OCI-LY3 (cell line): ENCODE measurements at regions not wholly inside any gene's neighbourhood (a gene's known extent, or its start where the extent isn't known, plus 50 kb on each side); places are given as distances from the start of the nearest gene placed in this dataset.
"Not testable (repeated sequence)": the region's sequence is repeated elsewhere in the genome, so short reads cannot be mapped to it uniquely, and the experiment has no call there.

Experiments
- H2AFZ ChIP-seq: fragments of 200-600, 300-600 bp; shearing (Covaris generic); 2 replicates; pipeline ENCODE4 v1.6.0; 2014; ENCODE audit warnings: antibody characterized with exemption, low read depth, low read length
- H3K27ac ChIP-seq: fragments of 200-600, 300-600 bp; sonication (generic); 2 replicates; pipeline ENCODE4 v1.5.1; 2014; ENCODE audit warnings: mild to moderate bottlenecking, low read length, moderate library complexity, mixed read lengths
- H3K27me3 ChIP-seq: fragments of 200-600, 300-600 bp; sonication (generic); 2 replicates; pipeline ENCODE4 v1.6.1; 2014; ENCODE audit warnings: low read depth, low read length, mixed read lengths
- H3K36me3 ChIP-seq: fragments of 200-600, 300-600 bp; sonication (generic); replicated peaks from 2 replicates; pipeline ENCODE3; 2014; ENCODE audit warnings: low read depth, low read length, mixed read lengths
- H3K4me1 ChIP-seq: fragments of 300-600, 200-600 bp; sonication (generic); 2 replicates; pipeline ENCODE4 v1.6.1; 2014; ENCODE audit warnings: low read length, mixed read lengths
- H3K4me2 ChIP-seq: fragments of 200-600, 300-600 bp; sonication (generic); 2 replicates; pipeline ENCODE4 v1.6.1; 2014; ENCODE audit warnings: low read length, mixed read lengths
- H3K4me3 ChIP-seq: fragments of 300-600, 200-600 bp; sonication (generic); 2 replicates; pipeline ENCODE4 v1.5.1; 2014; ENCODE audit warnings: antibody characterized with exemption, mild to moderate bottlenecking, low read length, moderate library complexity
- H3K79me2 ChIP-seq: fragments of 300-600, 200-600 bp; shearing (Covaris generic); 2 replicates; pipeline ENCODE4 v1.6.1; 2014; ENCODE audit warnings: mild to moderate bottlenecking, low read length, mixed read lengths
- H3K9ac ChIP-seq: fragments of 300-600, 200-600 bp; shearing (Covaris generic); 2 replicates; pipeline ENCODE4 v1.6.0; 2014; ENCODE audit warnings: mild to moderate bottlenecking, low read length, moderate library complexity
- H3K9me3 ChIP-seq: fragments of 200-600, 300-600 bp; shearing (Covaris generic); 2 replicates; pipeline ENCODE4 v1.6.1; 2014; ENCODE audit warnings: low read length, mixed read lengths; ENCODE audit not compliant: insufficient read depth
- H4K20me1 ChIP-seq: fragments of 200-600, 300-600 bp; sonication (generic); 2 replicates; pipeline ENCODE4 v1.6.1; 2016; ENCODE audit warnings: low read length, mixed read lengths; ENCODE audit not compliant: insufficient read depth
- EZH2phosphoT487 ChIP-seq: fragments of 200-600 bp; shearing (Covaris generic); IDR thresholded peaks from 2 replicates; pipeline ENCODE4 v1.6.1; 2018; ENCODE audit warnings: antibody characterized with exemption, mixed run types, low read depth
- TF ChIP-seq, protein P1 (sequence below): fragments of 200-600, 300-600 bp; sonication (generic); IDR thresholded peaks from 2 replicates; pipeline ENCODE4 v1.5.1; 2014; ENCODE audit warnings: antibody characterized with exemption, low read length, low read depth

- Histone ChIP-seq H3K4me2 (no peak overlapping the region), H3K9ac (no peak overlapping the region), H3K79me2 (no peaks in the 10 kb centered on the region), H3K4me3 (no peak overlapping the region), H3K27ac (no peak overlapping the region), H4K20me1 (no peaks in the 10 kb centered on the region), H2AFZ (no peak overlapping the region), H3K36me3 (no peaks in the 10 kb centered on the region), H3K27me3 (peaks cover 11% of the 10 kb centered on the region; the same call in 1 of the 2 replicates), H3K4me1 (no peaks in the 10 kb centered on the region), H3K9me3 (no peaks in the 10 kb centered on the region)
- TF ChIP-seq, protein P1, sequence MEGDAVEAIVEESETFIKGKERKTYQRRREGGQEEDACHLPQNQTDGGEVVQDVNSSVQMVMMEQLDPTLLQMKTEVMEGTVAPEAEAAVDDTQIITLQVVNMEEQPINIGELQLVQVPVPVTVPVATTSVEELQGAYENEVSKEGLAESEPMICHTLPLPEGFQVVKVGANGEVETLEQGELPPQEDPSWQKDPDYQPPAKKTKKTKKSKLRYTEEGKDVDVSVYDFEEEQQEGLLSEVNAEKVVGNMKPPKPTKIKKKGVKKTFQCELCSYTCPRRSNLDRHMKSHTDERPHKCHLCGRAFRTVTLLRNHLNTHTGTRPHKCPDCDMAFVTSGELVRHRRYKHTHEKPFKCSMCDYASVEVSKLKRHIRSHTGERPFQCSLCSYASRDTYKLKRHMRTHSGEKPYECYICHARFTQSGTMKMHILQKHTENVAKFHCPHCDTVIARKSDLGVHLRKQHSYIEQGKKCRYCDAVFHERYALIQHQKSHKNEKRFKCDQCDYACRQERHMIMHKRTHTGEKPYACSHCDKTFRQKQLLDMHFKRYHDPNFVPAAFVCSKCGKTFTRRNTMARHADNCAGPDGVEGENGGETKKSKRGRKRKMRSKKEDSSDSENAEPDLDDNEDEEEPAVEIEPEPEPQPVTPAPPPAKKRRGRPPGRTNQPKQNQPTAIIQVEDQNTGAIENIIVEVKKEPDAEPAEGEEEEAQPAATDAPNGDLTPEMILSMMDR = no peak
- TF ChIP-seq EZH2phosphoT487 = no peak
Measured at GRCh38 chr22:33124471-33124870, 66.3 kb upstream of the SYN3 start.

DNA sequence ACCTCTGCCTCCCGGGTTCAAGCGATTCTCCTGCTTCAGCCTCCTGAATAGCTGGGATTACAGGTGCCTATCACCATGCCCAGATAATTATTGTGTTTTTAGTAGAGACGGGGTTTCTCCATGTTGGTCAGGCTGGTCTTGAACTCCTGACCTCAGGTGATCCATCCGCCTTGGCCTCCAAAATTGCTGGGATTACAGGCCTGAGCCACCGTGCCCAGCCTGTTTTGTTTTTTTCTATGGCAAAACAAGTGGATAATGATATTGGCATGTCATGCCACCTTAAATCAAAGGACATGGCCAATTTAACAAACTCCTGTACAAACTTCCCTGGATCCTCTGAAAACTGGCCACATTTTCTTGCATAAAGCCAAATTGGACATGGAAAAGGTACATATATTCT is 64.3 kb upstream of the SYN3 start:
- H3K9ac ChIP-seq, H3K4me2 ChIP-seq, H4K20me1 ChIP-seq, H3K36me3 ChIP-seq, H3K4me3 ChIP-seq, H3K4me1 ChIP-seq, H3K9me3 ChIP-seq, H2AFZ ChIP-seq, H3K79me2 ChIP-seq, H3K27ac ChIP-seq: not testable (repeated sequence)
- peaks cover 11% of the 10 kb centered on the region; the same call in 1 of the 2 replicates for H3K27me3 ChIP-seq

DNA sequence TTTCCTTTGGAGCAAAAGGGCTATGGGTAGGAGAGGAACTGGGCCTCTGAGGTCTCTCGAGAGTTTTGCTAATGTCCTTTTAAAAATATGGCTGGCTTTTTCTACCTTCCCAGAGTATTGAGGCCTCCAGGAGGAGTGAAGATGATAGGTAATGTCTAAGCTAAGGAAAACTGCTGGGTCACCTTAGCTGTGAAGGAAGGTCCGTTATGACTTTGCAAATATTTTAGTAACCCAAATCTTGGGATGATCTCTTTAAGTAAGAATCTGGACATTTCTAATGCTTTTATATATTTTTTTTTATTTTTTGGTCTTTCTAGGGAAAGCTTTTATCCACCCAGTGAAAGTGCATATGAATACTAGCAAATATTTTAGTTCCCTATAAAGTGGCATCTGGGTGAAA is 60.9 kb upstream of the SYN3 start:
- no peaks in the 10 kb centered on the region for H3K36me3 ChIP-seq
- no peaks in the 10 kb centered on the region for H3K9me3 ChIP-seq
- H2AFZ ChIP-seq = no peak overlapping the region
- no peak overlapping the region for H3K27ac ChIP-seq
- H3K4me1 ChIP-seq = no peaks in the 10 kb centered on the region
- no peak overlapping the region for H3K9ac ChIP-seq
- H3K4me2 ChIP-seq = no peak overlapping the region
- no peak for TF ChIP-seq EZH2phosphoT487
- TF ChIP-seq, protein P1 = no peak
- H3K27me3 ChIP-seq = no peaks in the 10 kb centered on the region
- no peaks in the 10 kb centered on the region for H4K20me1 ChIP-seq
- H3K79me2 ChIP-seq = no peaks in the 10 kb centered on the region
- no peak overlapping the region for H3K4me3 ChIP-seq

- no peak overlapping the region for H2AFZ ChIP-seq
- no peaks in the 10 kb centered on the region for H3K36me3 ChIP-seq
- no peaks in the 10 kb centered on the region for H3K79me2 ChIP-seq
- H3K4me1 ChIP-seq = no peaks in the 10 kb centered on the region
- H3K9ac ChIP-seq = no peak overlapping the region
- no peaks in the 10 kb centered on the region for H3K9me3 ChIP-seq
- H3K4me2 ChIP-seq = no peak overlapping the region
- H3K4me3 ChIP-seq = no peak overlapping the region
- TF ChIP-seq, protein P1 = no peak
- TF ChIP-seq EZH2phosphoT487 = no peak
- H3K27me3 ChIP-seq = no peaks in the 10 kb centered on the region
- H4K20me1 ChIP-seq = no peaks in the 10 kb centered on the region
- H3K27ac ChIP-seq = no peak overlapping the region
Measured at GRCh38 chr22:33117821-33118220, 59.6 kb upstream of the SYN3 start.
